ENCODE measurements at regions not wholly inside any gene's neighbourhood (a gene's known extent, or its start where the extent isn't known, plus 50 kb on each side); places are given as distances from the start of the nearest gene placed in this dataset.

- TF ChIP-seq CTCF (IDR thresholded peaks at IDR 0.05) (no peak), ZFX (IDR thresholded peaks at IDR 0.05; ENCODE audit: borderline replicate concordance) (no peak)
Measured at GRCh38 chr16:47977802-47978201, 178.0 kb downstream of the ABCC12 start.

All from 22Rv1 (cell line).